Lower lobe of right lung (tissue), 2 donors: ENCODE measurements at regions not wholly inside any gene's neighbourhood (a gene's known extent, or its start where the extent isn't known, plus 50 kb on each side); places are given as distances from the start of the nearest gene placed in this dataset.
"Not testable (repeated sequence)": the region's sequence is repeated elsewhere in the genome, so short reads cannot be mapped to it uniquely, and the experiment has no call there.

ENCODE experiments used
- ATAC-seq, 2 donors: fragments of 200-7000 bp; cut with Tn5 transposase; one replicate each; pipeline ENCODE4 v1.9.1; 2020 to 2022; ENCODE audit warnings: mild to moderate bottlenecking in 2 of 2, moderate library complexity in 2 of 2
- DNase-seq: peaks from one replicate; pipeline ENCODE4 v3.0.0-alpha.2; 2020
- H3K27ac ChIP-seq: fragments of 200-600 bp; one replicate; pipeline ENCODE4 v1.8.0; 2022
- H3K27me3 ChIP-seq: fragments of 200-600 bp; one replicate; pipeline ENCODE4 v1.8.0; 2022; ENCODE audit warnings: low read depth
- H3K36me3 ChIP-seq: fragments of 200-600 bp; one replicate; pipeline ENCODE4 v1.8.0; 2022; ENCODE audit warnings: mild to moderate bottlenecking
- H3K4me1 ChIP-seq: fragments of 200-600 bp; one replicate; pipeline ENCODE4 v1.8.0; 2022
- H3K4me3 ChIP-seq: fragments of 200-600 bp; one replicate; pipeline ENCODE4 v1.8.0; 2022; ENCODE audit warnings: mild to moderate bottlenecking
- H3K9me3 ChIP-seq: fragments of 200-600 bp; one replicate; pipeline ENCODE4 v1.8.0; 2022
- intact Hi-C: fragments of 100-400 bp; cut with DNase I; formaldehyde crosslinking; loops from one replicate; pipeline ENCODE4 v1.11.0; 2022
- TF ChIP-seq, protein P1 (sequence below): fragments of 200-600 bp; IDR thresholded peaks from one replicate; pipeline ENCODE4 v1.8.0; 2022; ENCODE audit warnings: antibody characterized with exemption, mild to moderate bottlenecking
- donor health status: DM: no; HTN: yes; CAD: no; lungs with severe emphysema.

DNA sequence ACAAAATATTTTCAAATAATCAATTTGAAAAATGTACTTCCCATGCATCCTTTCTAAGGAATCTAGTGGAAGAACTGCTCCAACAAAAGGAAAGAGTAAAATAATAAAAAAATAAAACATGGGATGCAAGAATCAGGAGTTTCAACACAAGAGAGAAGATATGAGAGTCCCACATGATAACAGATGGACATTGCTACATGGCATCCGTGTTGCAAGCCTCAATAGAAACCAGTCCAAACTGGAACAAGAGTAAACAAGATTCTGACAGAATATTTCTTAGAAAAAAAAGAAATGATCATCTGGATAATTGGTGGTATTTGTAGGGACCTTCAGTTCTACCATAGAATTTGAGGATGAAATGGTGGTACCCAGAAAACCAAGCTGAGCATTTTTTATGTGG lies 186.8 kb downstream of the FRK start:
- ATAC-seq (no peak), DNase-seq (no peak)
- no peaks in the 10 kb centered on the region for H3K9me3 ChIP-seq
- no peaks in the 10 kb centered on the region for H3K36me3 ChIP-seq
- intact Hi-C loops: no loop called here
- no peaks in the 10 kb centered on the region for H3K27me3 ChIP-seq
- no peaks in the 10 kb centered on the region for H3K4me1 ChIP-seq
- TF ChIP-seq, protein P1, sequence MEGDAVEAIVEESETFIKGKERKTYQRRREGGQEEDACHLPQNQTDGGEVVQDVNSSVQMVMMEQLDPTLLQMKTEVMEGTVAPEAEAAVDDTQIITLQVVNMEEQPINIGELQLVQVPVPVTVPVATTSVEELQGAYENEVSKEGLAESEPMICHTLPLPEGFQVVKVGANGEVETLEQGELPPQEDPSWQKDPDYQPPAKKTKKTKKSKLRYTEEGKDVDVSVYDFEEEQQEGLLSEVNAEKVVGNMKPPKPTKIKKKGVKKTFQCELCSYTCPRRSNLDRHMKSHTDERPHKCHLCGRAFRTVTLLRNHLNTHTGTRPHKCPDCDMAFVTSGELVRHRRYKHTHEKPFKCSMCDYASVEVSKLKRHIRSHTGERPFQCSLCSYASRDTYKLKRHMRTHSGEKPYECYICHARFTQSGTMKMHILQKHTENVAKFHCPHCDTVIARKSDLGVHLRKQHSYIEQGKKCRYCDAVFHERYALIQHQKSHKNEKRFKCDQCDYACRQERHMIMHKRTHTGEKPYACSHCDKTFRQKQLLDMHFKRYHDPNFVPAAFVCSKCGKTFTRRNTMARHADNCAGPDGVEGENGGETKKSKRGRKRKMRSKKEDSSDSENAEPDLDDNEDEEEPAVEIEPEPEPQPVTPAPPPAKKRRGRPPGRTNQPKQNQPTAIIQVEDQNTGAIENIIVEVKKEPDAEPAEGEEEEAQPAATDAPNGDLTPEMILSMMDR: no peak
- no peak overlapping the region for H3K27ac ChIP-seq
- no peak overlapping the region for H3K4me3 ChIP-seq

DNA sequence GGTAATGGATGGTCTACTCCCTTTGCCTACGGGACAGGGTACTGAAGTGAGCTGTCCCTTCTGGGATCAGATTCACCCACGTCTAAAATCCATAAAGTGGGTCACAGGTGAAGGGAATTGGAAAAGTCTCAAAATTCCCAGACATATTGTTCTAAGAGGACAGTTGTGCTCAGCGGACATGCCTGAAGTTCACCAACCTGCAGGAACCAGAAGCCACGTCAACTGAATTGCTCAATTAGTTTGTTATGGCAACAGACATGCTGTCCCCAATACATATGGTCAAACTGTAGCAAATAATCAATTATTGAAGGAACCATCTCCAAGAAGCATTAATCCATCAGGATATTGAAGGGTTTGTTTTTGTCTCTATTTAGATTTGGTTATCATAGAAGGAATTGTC lies 190.2 kb downstream of the FRK start:
- no peaks in the 10 kb centered on the region for H3K36me3 ChIP-seq
- TF ChIP-seq, protein P1: no peak
- no peaks in the 10 kb centered on the region for H3K9me3 ChIP-seq
- H3K27me3 ChIP-seq: no peaks in the 10 kb centered on the region
- no peak overlapping the region for H3K4me3 ChIP-seq
- DNase-seq (no peak), ATAC-seq (no peak)
- H3K27ac ChIP-seq: no peak overlapping the region
- H3K4me1 ChIP-seq: no peaks in the 10 kb centered on the region
- intact Hi-C loops: no loop called here

DNA sequence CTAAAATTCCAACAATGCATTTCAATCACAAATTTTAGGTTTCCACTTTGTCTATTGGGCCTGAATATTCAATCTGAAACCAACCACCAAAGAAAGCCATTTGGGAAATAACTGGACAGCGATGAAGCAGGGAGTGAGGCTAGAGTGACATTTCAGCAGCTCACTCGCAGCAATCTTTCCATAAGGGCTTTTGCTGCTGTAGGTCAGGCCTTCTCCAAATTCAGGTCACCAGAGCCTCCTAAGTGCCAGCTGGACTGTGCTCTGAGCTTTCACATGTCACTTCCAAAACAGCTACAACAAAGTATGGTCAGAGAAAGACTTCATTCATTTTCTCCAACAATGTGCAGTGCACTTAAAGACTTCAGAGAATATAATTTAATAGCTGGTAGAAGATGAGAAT lies 194.8 kb downstream of the FRK start:
- TF ChIP-seq, protein P1: no peak

DNA sequence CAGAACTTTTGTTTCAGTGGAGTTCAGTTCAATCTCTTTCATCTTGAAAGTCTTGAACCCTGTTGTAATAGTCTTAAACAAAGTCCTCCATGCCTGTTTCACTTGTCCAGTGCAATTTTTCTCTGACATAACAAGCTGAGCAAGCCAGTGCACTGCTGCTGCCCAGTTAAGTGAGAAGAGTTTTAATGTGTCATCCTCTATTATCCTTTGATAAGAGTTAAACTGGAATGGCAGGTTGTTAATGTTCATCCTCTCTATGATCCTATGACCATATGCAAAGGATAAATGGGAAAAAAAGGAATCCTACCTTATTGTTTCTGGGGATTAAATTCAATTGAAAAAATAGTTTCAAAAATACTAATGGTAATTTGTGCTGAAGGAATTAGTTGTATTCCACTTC lies 197.5 kb downstream of the FRK start:
- intact Hi-C loops: no loop called here
- no peak overlapping the region for H3K4me3 ChIP-seq
- H3K27ac ChIP-seq: no peak overlapping the region
- TF ChIP-seq, protein P1: no peak
- H3K36me3 ChIP-seq: no peaks in the 10 kb centered on the region
- DNase-seq (no peak), ATAC-seq (no peak)
- H3K27me3 ChIP-seq: no peaks in the 10 kb centered on the region
- no peaks in the 10 kb centered on the region for H3K4me1 ChIP-seq
- no peaks in the 10 kb centered on the region for H3K9me3 ChIP-seq

More for the DNA sequence above, 194.8 kb downstream of the FRK start:
- Histone ChIP-seq H3K9me3 (no peaks in the 10 kb centered on the region), H3K36me3 (no peaks in the 10 kb centered on the region), H3K4me1 (no peaks in the 10 kb centered on the region), H3K27ac (no peak overlapping the region), H3K4me3 (no peak overlapping the region), H3K27me3 (no peaks in the 10 kb centered on the region)
- intact Hi-C loops: no loop called here
- no peak for DNase-seq
- no peak for ATAC-seq

DNA sequence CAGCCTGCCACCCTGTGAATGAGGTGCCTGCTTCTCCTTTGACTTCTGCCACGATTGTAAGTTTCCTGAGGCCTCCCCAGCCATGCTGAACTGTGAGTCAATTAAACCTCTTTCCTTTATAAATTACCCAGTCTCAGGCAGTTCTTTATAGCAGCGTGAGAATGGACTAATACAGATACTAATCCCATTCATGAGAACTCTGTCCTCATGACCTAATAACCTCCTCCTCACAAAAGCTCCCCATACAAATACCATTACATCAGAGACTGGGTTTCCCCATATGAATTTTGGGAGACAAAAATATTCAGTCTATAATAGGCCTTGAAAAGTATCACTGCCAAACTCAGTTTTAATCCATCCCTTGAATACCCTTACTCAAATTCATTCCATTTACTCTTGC lies 199.0 kb downstream of the FRK start:
- H3K36me3 ChIP-seq, H3K9me3 ChIP-seq, H3K4me3 ChIP-seq, DNase-seq, intact Hi-C loops, ATAC-seq, H3K27ac ChIP-seq, H3K4me1 ChIP-seq, H3K27me3 ChIP-seq: not testable (repeated sequence)

DNA sequence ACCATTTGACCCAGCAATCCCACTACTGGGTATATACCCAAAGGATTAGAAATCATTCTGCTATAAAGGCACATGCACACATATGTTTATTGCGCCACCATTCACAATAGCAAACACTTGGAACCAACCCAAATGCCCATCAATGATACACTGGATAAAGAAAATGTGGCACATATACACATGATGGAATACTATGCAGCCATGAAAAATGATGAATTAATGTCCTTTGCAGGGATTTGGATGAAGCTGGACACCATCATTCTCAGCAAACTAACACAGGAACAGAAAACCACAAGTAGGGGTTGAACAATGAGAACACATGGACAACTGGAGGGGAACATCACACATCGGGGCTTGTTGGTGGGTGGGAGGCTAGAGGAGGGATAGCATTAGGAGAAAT lies 201.1 kb downstream of the FRK start:
- not testable (repeated sequence) for H3K9me3 ChIP-seq

More for the DNA sequence above, 201.1 kb downstream of the FRK start:
- H3K4me1 ChIP-seq, ATAC-seq, H3K27ac ChIP-seq, DNase-seq, intact Hi-C loops, H3K36me3 ChIP-seq, H3K4me3 ChIP-seq, H3K27me3 ChIP-seq: not testable (repeated sequence)
